ENCODE measurements at regions not wholly inside any gene's neighbourhood (a gene's known extent, or its start where the extent isn't known, plus 50 kb on each side); places are given as distances from the start of the nearest gene placed in this dataset.

DNA sequence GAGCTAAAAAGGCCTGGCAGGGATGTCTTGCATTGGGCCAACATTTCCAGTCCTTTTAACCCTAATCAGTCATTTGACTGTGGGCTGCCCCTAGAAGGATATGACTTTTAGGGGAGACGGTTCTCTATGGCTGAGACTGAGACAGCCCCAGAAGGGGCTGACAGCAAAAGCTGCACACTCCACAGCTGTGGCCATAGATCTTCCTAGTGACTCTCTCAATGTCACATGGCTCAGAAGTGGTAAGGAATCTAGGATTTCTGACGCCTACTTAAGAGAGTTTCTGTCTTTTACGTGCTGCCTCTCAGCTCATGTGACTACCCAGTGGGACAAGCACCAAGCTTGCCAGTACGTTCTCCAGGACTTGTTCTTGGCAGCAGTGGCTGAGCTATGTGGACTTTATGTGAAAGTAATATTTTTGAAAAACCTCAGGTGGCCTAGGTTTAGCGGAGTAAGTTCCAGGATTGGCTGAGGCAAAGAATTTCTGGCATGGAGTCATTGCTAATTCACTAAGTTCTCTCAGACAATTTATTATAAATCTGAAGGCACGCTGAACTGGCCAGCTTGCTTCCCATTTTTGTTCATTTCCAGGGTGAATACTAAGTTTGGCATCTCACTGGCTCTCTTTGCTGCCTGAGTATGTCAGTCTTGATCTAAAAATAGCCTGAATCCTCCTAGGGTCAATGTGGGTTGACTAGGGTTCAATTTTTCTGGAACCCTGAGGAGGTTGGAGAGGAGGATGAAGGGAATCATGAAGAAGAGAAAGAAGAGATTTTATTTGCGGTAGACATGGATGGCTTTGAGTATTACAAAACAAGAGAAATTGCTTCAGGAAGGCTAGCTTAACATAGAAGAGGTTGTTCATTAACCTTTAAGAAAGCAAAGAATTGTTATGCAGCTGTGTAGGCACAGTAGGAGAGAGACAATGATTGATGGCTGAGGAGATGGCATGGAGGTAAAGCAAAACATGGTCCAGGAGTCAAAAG is 271.8 kb downstream of the AEBP2 start:
- DNase-seq (ENCODE audit: low read depth in 3 of 3) = no peak

DNA sequence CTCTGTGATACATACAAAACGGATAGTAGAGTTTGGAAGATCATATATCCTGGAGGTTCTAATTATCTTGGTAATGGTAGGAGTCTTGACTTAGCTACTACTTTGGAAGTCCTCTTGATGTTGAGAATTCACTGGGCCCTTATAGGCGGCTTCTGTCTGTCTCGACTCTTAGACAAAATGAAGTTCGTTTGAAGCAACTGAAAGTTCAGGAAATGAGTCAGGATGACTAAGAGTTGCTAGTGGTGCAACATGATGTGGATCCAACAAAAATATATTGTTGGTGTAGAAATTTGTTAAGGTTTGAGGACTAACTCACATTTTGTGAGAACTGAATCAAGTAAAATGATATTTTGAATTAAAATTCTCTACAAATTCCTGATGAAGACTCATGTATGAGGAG is 272.7 kb downstream of the AEBP2 start:
- DNase-seq (ENCODE audit: low read depth in 3 of 3) = no peak

DNA sequence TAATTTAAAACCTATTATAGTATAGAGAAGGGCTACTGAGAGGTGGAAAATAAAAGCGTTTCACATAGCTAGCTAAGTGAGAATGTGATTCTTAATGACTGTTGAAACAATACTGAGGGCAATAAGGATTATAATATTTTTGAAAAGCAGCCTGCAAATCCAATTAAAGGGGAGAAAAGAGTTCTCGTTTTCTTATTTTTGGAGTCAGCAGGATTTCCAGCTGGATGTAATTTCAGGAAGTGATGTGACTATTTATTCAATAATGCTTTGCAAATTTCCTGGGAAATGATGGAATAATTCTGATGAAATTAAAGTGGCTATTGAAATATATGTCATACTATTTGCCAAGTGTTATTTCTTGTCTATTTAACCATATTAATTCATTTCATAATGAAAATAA is 279.1 kb downstream of the AEBP2 start:
- no peak for DNase-seq (ENCODE audit: low read depth in 3 of 3)

GRCh38 chr12:19719672-19720071 is 280.4 kb downstream of the AEBP2 start:
- DNase-seq (ENCODE audit: low read depth in 3 of 3) = no peak

GRCh38 chr12:19726122-19726521 is 286.8 kb downstream of the AEBP2 start:
- no peak for DNase-seq (ENCODE audit: low read depth in 3 of 3)

GRCh38 chr12:19726592-19726991 is 287.3 kb downstream of the AEBP2 start:
- no peak for DNase-seq (ENCODE audit: low read depth in 3 of 3)

DNA sequence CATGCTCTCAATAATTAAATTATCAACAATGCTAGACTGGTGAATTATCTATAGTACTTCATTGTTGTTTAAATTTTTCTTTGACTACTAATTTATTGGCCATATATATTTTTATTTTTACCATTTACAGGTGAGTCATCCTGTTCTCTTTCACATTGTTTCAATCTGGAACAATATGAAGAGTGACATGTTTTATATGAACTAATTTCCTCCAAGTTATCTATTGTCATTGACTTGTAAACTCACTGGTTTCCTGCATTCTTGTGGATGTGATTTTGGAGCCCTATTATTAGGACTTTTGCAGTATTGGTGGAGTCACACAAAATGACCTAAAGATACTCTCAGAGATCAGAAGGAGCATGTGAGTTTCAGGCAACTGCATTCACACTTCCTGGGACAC is 297.7 kb downstream of the AEBP2 start:
- DNase-seq (ENCODE audit: low read depth in 3 of 3) = no peak

DNA sequence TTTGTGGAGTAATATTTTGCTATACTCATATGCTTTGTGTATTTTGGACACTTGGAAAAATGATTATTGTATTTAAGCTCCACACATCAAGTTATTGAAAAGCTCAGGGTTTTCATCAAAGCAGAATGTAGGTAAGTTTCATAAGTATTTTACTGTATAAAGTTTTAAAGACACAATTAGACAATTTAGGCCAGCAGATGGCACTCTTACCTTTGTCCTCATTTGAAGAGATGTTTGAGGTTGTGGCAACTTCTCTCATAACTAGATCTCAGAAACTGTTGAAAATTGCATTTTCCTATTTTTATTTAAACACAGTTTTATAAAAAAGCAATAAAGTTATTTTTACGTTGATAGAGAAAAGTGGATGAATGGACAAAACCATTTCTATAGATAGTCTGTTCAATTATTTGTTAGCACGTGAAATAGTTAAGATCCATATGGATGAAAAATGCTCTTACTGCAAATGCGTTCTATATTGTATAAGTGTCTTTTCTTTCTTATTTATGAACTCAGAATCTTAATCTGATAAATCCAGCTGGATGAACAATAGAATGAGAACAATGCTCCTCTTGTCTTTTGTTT is 300.0 kb downstream of the AEBP2 start:
- DNase-seq (ENCODE audit: low read depth in 3 of 3) = peak in 1 of 3 donors; percentile 8

- no peak for DNase-seq (ENCODE audit: low read depth in 3 of 3)
These were observed 301.3 kb downstream of the AEBP2 start for GRCh38 chr12:19740472-19741131.

DNA sequence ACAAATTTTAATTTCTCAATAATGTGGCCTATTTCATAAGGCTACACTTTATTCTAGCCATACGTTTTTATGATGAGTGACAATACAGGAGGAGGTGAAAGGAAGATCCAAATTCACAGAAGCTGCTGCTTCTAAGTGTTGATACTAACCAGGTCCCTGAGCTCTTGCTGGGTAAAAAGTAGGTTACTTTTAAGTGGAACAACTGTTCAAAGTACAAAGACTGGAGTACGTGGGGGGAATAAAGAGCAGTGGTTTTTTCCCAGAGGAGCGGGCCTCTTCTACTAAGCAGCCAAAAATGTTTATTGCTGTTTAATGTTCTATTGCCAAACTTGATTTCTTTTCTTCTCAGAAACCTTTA is 301.8 kb downstream of the AEBP2 start:
- DNase-seq (ENCODE audit: low read depth in 3 of 3) = no peak

- no peak for DNase-seq (ENCODE audit: low read depth in 3 of 3)
These were observed 305.5 kb downstream of the AEBP2 start for GRCh38 chr12:19744705-19745218.

DNA sequence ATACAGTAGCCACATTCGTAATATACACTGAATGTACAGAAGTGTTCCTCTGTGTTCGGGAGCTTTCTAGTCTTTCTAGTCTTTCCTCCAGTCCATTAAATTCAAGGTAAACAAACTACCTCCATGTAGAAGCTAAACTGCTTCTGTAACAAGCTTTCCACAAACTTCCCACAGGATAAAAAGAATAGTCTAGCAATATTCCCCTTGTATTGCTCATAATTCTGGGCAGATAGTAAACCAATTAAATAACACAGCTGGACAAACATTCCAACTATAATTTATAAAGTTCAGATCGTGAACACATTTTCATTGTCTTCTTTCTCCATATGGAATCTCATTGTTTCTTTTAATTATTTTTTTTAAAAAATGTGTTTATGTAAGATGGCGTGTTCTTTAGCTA is 307.2 kb downstream of the AEBP2 start:
- DNase-seq (ENCODE audit: low read depth in 3 of 3) = no peak

- no peak for DNase-seq (ENCODE audit: low read depth in 3 of 3)
These were observed 310.7 kb downstream of the AEBP2 start for GRCh38 chr12:19749906-19750574.

GRCh38 chr12:19751078-19751477 is 311.8 kb downstream of the AEBP2 start:
- DNase-seq (ENCODE audit: low read depth in 3 of 3) = no peak

- DNase-seq (ENCODE audit: low read depth in 3 of 3) = no peak
These were observed 313.4 kb downstream of the AEBP2 start for GRCh38 chr12:19752712-19753111.

DNA sequence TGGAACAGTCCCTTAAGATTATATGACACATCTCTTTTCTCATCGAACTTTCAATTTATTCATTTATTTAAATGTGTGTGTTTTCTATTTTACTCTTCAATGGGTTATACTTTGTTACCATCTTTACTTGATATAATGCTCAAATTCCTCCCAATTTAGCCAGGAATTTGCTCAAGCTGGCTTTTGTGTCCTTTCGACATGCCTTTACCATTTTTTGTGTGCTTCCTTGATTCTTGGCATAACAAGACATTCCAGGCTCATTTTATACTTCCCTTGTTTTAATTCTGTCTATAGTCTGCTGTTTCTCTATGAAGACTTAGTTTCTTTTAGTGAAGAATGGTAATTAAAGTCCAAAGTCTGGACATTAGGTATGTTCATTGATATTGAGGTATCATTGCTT is 315.8 kb downstream of the AEBP2 start:
- DNase-seq (ENCODE audit: low read depth in 3 of 3) = no peak

DNA sequence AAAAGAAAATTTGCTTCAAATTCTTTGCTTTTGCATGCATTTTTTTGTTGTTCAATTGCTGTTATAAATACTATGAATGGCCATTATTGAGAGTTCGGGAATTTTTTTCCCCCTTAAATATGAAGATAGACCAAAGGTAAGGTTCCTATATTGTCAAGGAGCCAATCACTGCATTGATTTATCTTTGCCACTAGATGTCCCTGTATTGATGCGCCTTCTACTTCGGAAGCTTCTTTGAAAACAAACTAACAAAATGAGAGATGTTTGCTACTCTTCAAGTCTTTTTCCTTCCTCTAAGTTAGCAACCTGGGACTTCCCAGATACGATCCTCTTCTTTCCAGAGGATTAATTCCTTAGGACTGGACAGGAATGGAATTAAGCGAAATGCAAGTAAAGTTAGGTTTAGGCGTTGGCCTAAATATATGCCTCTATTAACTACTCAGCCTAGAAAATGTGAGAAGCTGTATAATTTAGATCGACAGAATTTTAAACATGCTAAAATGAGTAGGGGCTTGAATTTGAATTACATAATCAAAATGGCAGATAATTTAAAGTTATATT is 318.1 kb downstream of the AEBP2 start:
- no peak for DNase-seq (ENCODE audit: low read depth in 3 of 3)

DNA sequence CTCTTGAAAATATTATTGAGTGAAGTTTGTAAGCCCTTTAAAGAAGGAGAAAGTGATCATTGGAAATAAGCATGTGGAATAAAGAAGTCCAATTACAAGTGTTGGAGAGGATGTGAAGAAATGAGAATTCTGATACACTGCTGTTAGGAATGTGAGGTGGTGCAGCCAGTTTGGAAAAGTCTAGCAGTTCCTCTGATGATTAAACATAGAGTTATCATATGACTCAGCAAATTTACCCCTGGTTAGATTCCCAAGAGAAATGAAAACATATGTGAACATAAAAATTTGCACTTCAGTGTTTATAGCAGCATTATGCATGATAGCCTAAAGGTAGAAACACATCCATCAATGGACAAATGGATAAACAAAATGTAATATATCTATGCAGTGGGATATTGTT is 319.9 kb downstream of the AEBP2 start:
- DNase-seq (ENCODE audit: low read depth in 3 of 3) = no peak

GRCh38 chr12:19760611-19761010 is 321.3 kb downstream of the AEBP2 start:
- DNase-seq (ENCODE audit: low read depth in 3 of 3) = no peak

GRCh38 chr12:19761463-19761862 is 322.2 kb downstream of the AEBP2 start:
- no peak for DNase-seq (ENCODE audit: low read depth in 3 of 3)

DNA sequence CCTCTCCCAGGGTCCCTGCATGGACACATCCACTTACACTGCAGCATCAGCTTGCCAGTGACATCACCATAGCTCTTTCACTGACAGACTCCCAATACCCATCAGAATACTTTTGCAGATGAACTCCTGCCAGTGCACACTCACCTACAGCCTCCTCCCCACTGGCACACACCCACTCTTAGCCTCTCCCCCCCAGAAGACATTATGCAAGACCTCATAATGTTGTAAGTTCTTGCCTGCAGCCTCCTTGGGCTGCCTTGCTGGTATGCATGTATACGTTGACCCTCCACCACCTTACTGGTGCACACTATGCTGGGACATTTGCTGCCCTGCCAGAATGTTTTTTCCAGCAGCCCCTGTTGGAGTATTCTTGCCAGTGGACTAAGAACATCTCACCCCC is 324.2 kb downstream of the AEBP2 start:
- no peak for DNase-seq (ENCODE audit: low read depth in 3 of 3)

DNA sequence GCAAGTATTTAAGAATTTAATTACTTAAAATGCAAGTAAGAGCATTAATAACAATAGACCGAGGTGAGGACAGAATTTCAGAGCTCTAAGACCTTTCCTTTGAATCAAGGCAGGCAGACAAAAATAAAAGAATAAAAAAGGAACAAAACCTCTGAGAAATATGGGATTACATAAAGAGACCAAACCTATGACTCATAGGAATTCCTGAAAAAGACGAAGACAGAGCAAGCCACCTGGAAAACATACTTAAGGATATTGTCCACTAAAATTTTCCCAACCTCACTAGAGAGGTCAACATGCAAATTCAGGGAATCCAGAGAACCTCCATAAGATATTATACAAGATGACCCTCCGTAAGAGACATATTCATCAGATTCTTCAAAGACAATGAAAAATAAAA is 325.1 kb downstream of the AEBP2 start:
- no peak for DNase-seq (ENCODE audit: low read depth in 3 of 3)

All from stimulated activated CD4-positive, alpha-beta T cell treated with anti-CD3 and anti-CD28 coated beads, TNF-alpha, amount 100 ng/mL, for 48 hours (primary cell).